IgD-negative memory B cell (primary cell): ENCODE measurements at regions not wholly inside any gene's neighbourhood (a gene's known extent, or its start where the extent isn't known, plus 50 kb on each side); places are given as distances from the start of the nearest gene placed in this dataset.
"Not testable (repeated sequence)": the region's sequence is repeated elsewhere in the genome, so short reads cannot be mapped to it uniquely, and the experiment has no call there.

Experiments used
- H3K27ac Mint-ChIP-seq, 3 donors: one replicate each; pipeline ENCODE4 v1.8.0; 2020 to 2022; ENCODE audit warnings: mild to moderate bottlenecking in 3 of 3, mixed read lengths in 3 of 3, moderate library complexity in 1 of 3
- H3K27me3 Mint-ChIP-seq: one replicate; pipeline ENCODE4 v1.8.0; 2021; ENCODE audit warnings: mixed read lengths
- H3K36me3 Mint-ChIP-seq: one replicate; pipeline ENCODE4 v1.8.0; 2020; ENCODE audit warnings: mild to moderate bottlenecking, mixed read lengths
- H3K4me1 Mint-ChIP-seq, 3 donors: one replicate each; pipeline ENCODE4 v1.8.0; 2020 to 2022; ENCODE audit warnings: mixed read lengths in 3 of 3, mild to moderate bottlenecking in 1 of 3
- H3K4me3 Mint-ChIP-seq, 4 donors: one replicate each; pipeline ENCODE4 v1.8.0; 2020 to 2022; ENCODE audit warnings: mild to moderate bottlenecking in 4 of 4, mixed read lengths in 4 of 4, moderate library complexity in 3 of 4
- H3K9me3 Mint-ChIP-seq, 3 donors: one replicate each; pipeline ENCODE4 v1.8.0; 2020 to 2021; ENCODE audit warnings: mixed read lengths in 3 of 3, mild to moderate bottlenecking in 1 of 3

DNA sequence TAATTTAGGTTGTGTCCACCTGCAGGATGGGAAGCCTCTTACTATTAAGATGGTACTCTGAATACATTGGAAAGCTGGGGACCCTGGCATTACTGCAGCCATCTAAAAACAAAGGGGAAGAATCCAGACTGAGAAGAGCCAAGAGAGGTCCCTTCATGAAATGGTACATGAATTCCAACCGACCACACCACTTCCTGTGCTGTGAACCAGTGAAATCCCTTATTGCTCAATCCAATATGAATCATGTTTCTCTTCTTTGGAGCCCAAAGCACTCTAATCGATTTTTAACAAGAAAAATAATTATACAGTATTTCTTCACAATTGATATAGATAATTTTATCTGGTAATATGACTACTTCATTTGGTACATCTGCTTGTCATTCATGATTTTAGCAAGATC is 479.7 kb upstream of the RAB6C start:
- no peak overlapping the region for H3K27ac Mint-ChIP-seq
- no peak overlapping the region for H3K4me3 Mint-ChIP-seq
- H3K27me3 Mint-ChIP-seq: no peaks in the 10 kb centered on the region
- no peaks in the 10 kb centered on the region for H3K36me3 Mint-ChIP-seq
- no peaks in the 10 kb centered on the region for H3K9me3 Mint-ChIP-seq
- H3K4me1 Mint-ChIP-seq: no peaks in the 10 kb centered on the region

DNA sequence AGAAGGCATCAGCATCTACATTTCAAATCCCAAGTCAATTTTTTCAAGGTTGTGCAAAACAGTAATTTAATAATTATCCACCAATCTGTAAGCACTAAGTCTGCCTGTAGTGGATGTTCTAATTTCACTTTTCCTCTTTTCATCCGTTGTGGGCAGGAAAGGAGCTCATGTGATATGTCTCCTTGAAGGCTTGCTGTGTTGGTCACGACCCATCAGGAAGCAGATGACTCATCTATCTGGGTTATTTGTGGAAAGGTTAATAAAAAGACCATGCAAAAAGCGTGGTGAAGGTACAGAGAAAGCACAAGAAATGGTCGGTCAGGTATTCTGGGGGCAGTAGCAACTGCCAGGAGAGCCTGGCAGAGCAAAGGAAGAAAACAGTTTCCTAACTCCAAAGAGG is 476.7 kb upstream of the RAB6C start:
- Mint-ChIP-seq H3K27ac (no peak overlapping the region), H3K4me3 (no peak overlapping the region), H3K4me1 (no peaks in the 10 kb centered on the region), H3K9me3 (no peaks in the 10 kb centered on the region), H3K36me3 (no peaks in the 10 kb centered on the region), H3K27me3 (no peaks in the 10 kb centered on the region)

DNA sequence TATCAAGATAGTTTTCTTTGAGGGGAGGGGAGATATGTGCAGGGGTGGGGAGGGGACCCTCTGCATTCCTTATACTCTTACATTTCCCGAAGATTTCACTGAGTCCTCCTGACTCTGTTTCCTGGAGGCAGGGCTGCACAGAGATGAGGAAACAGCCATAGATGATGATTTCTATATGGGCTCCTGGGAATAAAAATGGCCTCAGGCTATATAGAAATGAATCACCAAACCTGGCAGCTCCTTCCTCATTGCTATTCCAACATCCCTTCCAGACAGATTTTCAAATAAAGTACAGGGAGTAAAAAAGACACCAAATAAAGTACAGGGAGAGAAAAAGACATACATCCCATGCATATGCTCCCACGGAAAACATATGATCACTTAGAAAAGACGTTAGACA is 474.8 kb upstream of the RAB6C start:
- no peaks in the 10 kb centered on the region for H3K4me1 Mint-ChIP-seq
- H3K4me3 Mint-ChIP-seq: no peak overlapping the region
- no peak overlapping the region for H3K27ac Mint-ChIP-seq
- H3K9me3 Mint-ChIP-seq: peaks cover 0 to 1% (median 0%) of the 10 kb centered on the region in 3 donors
- H3K36me3 Mint-ChIP-seq: no peaks in the 10 kb centered on the region
- H3K27me3 Mint-ChIP-seq: no peaks in the 10 kb centered on the region

DNA sequence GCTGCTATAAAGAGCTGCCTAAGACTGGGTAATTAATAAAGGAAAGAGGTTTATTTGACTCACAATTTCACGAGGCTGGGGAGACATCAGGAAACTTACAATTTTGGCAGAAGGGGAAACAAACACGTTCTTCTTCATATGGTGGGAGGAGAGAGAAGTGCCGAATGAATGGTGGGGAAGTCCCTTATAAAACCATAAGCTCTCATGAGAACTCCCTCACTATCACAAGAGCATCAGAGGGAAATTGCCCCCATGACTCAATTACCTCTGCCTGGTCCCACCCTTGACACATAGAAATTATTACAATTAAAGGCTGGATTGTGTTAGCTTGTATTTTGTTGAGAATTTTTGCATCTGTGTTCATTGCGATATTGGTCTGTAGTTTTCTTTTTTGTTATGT is 460.5 kb upstream of the RAB6C start:
- Mint-ChIP-seq H3K27me3 (peaks cover 2% of the 10 kb centered on the region), H3K27ac (no peak overlapping the region), H3K4me1 (peaks cover 0 to 3% (median 0%) of the 10 kb centered on the region in 3 donors), H3K36me3 (peaks cover 3% of the 10 kb centered on the region), H3K4me3 (no peak overlapping the region), H3K9me3 (peaks cover 7 to 20% (median 9%) of the 10 kb centered on the region in 3 donors)

DNA sequence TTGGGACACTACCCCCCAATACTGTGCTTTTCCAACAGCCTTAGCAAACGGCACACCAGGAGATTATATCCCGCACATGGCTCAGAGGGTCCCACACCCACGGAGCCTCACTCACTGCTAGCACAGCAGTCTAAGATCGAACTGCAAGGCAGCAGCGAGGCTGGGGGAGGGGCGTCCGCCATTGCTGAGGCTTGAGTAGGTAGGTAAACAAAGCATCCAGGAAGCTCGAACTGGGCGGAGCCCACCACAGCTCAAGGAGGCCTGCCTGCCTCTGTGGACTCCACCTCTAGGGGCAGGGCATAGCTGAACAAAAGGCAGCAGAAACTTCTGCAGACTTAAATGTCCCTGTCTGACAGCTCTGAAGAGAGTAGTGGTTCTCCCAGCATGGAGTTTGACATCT is 447.3 kb upstream of the RAB6C start:
- H3K4me1 Mint-ChIP-seq: not testable (repeated sequence)
- H3K9me3 Mint-ChIP-seq: peaks cover 0 to 17% (median 0%) of the 10 kb centered on the region in 3 donors

DNA sequence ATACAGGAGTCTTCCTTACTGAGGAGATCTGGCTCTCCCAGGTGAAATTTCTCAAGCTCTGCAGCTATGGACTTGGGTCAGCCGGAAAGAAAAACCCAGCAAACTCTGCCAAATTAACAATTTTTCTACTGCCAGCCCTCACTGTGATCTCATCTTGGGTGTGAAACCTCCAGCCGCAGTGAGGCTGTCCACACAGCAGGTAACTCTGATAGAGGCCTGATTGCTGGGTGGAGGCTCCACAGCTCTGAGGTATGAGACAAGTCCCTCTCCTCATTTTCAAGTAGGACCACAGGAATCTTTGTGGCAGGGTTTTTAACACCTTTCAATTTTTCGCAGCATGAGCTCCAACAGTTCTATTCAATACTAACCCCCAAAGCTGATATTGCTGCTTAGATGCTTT is 430.6 kb upstream of the RAB6C start:
- peaks cover 2% of the 10 kb centered on the region for H3K36me3 Mint-ChIP-seq
- H3K27me3 Mint-ChIP-seq: no peaks in the 10 kb centered on the region
- H3K9me3 Mint-ChIP-seq: peaks cover 0 to 5% (median 4%) of the 10 kb centered on the region in 3 donors
- H3K4me3 Mint-ChIP-seq: no peak overlapping the region
- no peaks in the 10 kb centered on the region for H3K4me1 Mint-ChIP-seq
- H3K27ac Mint-ChIP-seq: no peak overlapping the region

More for the DNA sequence above, 447.3 kb upstream of the RAB6C start:
- H3K27ac Mint-ChIP-seq, H3K36me3 Mint-ChIP-seq, H3K27me3 Mint-ChIP-seq, H3K4me3 Mint-ChIP-seq: not testable (repeated sequence)

DNA sequence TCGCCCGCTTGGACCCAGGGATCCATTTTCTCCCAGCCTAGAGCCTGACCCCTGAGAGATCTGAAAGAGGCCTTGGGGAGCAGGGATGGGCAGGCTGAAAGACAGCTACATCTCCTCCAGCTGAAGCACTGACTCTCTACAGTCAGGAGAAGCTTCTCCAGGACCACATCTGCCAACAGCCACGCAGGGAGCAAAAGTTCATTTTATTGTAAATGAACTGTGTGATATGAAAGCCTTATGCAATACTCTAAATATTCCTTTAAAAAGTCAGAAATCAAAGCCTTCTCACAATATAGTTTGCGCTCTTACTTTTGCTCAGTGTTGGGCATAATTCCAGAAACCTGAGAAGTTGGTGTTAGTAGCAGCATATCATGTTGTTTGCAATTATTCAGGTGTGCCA is 428.9 kb upstream of the RAB6C start:
- Mint-ChIP-seq H3K9me3 (peaks cover 0 to 2% (median 2%) of the 10 kb centered on the region in 3 donors), H3K4me1 (no peaks in the 10 kb centered on the region), H3K27ac (no peak overlapping the region)

DNA sequence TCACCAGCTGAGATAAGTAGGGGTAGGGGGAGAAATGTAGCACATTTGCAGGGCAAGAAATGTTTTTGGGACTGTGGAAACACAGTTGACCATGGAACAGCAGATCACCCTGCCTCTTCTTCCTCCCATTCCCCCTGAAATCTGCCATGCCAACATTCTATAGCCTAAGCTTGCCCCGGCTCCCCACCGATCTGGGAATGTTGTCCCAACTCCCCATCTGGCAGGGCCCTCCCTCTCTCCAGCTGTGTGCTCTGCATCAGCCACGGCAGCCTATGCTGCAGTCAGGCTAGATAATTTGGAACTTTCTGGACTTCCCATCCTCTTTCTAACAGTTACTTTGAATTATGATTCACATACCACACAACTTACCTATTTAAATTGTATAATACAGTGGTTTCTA is 425.1 kb upstream of the RAB6C start:
- no peaks in the 10 kb centered on the region for H3K27me3 Mint-ChIP-seq
- H3K36me3 Mint-ChIP-seq: peaks cover 1% of the 10 kb centered on the region
- H3K4me3 Mint-ChIP-seq: no peak overlapping the region
- H3K4me1 Mint-ChIP-seq: no peaks in the 10 kb centered on the region
- H3K27ac Mint-ChIP-seq: no peak overlapping the region
- H3K9me3 Mint-ChIP-seq: no peaks in the 10 kb centered on the region

More for the DNA sequence above, 428.9 kb upstream of the RAB6C start:
- H3K4me3 Mint-ChIP-seq: no peak overlapping the region
- no peaks in the 10 kb centered on the region for H3K36me3 Mint-ChIP-seq
- H3K27me3 Mint-ChIP-seq: no peaks in the 10 kb centered on the region

DNA sequence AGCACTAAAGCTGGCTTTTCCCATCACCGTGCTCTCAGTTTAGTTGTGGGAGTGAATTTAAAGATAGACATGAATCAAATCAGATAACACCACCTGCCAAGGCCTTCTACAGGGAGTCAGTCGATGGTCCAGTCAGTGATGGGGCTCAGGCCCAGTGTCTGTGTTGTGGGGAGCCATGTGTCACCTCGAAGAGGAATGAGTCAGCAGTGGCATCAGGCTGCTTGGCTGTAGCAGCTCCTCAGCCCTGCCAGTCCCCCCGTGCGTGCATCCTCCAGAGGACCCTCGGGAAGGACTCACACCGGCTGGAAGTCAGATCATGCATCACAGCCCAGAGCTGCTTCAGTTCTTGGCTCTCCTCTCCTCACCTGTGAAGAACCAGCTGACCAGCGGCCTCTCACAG is 420.4 kb upstream of the RAB6C start:
- Mint-ChIP-seq H3K4me1 (no peaks in the 10 kb centered on the region), H3K27me3 (no peaks in the 10 kb centered on the region), H3K36me3 (peaks cover 1% of the 10 kb centered on the region), H3K27ac (no peak overlapping the region), H3K9me3 (no peaks in the 10 kb centered on the region), H3K4me3 (no peak overlapping the region)

DNA sequence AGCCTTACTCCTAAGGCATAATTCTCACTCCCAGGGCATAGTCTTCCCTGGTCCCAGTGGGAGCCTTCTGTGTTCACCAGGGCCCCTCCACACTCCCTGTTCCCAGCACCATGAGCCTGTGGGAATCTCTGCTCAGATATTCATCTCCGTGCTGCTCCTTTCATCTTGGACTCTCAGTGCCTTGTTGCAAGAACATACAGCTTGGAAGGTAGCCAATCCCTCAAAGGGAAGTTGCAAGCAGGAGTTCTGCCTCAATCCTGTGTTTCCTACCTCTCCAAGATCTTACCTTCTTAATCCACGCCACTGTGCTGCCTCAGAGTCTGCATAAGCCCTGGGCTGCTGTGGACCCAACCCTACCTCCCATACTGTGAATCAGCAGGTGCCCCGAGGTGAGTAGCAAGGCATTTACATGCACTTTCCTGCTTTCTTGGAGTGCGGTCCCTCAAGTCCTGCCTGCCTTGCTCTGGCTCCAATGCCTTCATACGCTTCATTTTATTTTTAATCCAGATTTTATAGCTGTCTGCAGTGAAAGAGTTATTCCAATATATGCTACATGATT is 413.8 kb upstream of the RAB6C start:
- Mint-ChIP-seq H3K9me3 (peaks cover 2 to 10% (median 2%) of the 10 kb centered on the region in 3 donors), H3K36me3 (no peaks in the 10 kb centered on the region), H3K27me3 (peaks cover 1% of the 10 kb centered on the region), H3K27ac (peak overlapping the region in 1 of 3 donors; percentile 51), H3K4me1 (peaks cover 0 to 2% (median 0%) of the 10 kb centered on the region in 3 donors), H3K4me3 (no peak overlapping the region)

DNA sequence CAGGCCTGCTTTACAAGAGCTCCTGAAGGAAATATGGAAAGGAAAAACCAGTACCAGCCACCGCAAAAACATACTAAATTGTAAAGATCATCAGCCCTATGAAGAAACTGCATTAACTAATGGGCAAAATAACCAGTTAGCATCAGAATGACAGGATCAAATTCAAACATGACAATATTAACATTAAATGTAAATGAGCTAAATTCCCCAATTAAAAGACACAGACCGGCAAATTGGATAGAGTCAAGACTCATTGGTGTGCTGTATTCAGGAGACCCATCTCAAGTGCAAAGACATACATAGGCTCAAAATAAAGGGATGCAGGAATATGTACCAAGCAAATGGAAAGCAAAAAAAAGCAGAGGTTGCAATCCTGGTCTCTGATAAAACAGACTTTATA is 408.7 kb upstream of the RAB6C start:
- H3K4me3 Mint-ChIP-seq, H3K27me3 Mint-ChIP-seq, H3K4me1 Mint-ChIP-seq, H3K36me3 Mint-ChIP-seq, H3K27ac Mint-ChIP-seq: not testable (repeated sequence)
- H3K9me3 Mint-ChIP-seq: peaks cover 7 to 22% (median 21%) of the 10 kb centered on the region in 3 donors

DNA sequence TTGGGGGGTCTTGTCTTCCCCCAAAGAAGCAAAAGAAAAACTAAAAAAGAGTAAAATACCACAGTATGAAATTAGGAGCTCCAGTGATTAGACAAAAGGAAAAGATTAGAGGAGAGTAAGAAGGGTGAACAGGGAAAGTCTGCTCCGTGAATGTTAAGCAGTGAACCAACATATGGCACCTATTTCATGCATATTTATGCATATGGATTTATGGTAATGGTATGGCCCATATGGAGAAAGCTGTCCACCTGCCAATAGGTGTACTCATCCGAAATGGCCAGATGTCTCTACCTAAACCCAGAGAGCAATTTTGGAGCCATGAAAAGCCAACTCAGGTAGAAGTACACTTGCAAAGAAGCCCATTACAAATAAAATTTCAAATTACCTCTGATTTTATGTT is 404.0 kb upstream of the RAB6C start:
- H3K27ac Mint-ChIP-seq: no peak overlapping the region
- peaks cover 5 to 24% (median 20%) of the 10 kb centered on the region in 3 donors for H3K9me3 Mint-ChIP-seq
- H3K4me3 Mint-ChIP-seq: no peak overlapping the region
- peaks cover 2% of the 10 kb centered on the region for H3K27me3 Mint-ChIP-seq
- no peaks in the 10 kb centered on the region for H3K36me3 Mint-ChIP-seq
- no peaks in the 10 kb centered on the region for H3K4me1 Mint-ChIP-seq

DNA sequence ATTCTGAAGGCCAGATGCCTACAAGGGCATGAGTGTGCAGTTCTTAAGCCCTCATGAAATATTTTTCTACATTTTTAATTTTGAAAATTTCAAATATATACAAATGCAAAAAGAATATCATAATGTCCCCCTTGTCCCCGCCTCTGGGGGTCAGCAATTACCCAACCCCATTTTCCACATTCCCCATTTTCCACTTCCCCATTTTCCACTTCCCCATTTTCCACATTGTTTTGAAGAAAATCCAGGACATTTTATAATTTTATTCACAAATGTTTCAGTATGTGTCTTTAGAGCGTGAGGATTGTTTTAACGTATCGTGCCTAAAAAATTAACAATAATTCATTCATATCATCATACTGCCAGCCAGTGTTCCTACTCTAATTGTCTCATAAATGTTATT is 403.6 kb upstream of the RAB6C start:
- Mint-ChIP-seq H3K9me3 (peaks cover 3 to 21% (median 15%) of the 10 kb centered on the region in 3 donors), H3K4me3 (no peak overlapping the region), H3K27me3 (peaks cover 2% of the 10 kb centered on the region), H3K36me3 (no peaks in the 10 kb centered on the region), H3K4me1 (no peaks in the 10 kb centered on the region), H3K27ac (no peak overlapping the region)

DNA sequence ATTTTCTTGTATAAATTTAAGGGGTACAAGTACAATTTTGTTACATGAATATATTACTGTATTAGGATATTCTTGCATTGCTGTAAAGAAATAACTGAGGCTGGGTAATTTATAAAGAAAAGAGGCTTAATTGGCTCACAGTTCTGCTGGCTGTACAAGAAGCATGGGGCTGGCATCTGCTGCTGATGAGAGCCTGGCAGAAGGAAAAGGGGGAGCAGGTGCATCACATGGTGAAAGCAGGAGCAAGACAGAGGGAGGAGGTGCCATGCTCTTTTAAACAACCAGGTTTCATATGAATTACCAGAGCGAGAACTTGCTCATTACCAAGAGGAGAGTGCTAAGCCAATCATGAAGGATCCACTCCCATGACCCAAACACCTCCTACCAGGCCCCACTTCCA is 399.5 kb upstream of the RAB6C start:
- H3K27ac Mint-ChIP-seq: no peak overlapping the region
- H3K4me1 Mint-ChIP-seq: no peaks in the 10 kb centered on the region
- H3K36me3 Mint-ChIP-seq: no peaks in the 10 kb centered on the region
- peaks cover 3 to 14% (median 8%) of the 10 kb centered on the region in 3 donors for H3K9me3 Mint-ChIP-seq
- H3K4me3 Mint-ChIP-seq: no peak overlapping the region
- peaks cover 4% of the 10 kb centered on the region for H3K27me3 Mint-ChIP-seq

DNA sequence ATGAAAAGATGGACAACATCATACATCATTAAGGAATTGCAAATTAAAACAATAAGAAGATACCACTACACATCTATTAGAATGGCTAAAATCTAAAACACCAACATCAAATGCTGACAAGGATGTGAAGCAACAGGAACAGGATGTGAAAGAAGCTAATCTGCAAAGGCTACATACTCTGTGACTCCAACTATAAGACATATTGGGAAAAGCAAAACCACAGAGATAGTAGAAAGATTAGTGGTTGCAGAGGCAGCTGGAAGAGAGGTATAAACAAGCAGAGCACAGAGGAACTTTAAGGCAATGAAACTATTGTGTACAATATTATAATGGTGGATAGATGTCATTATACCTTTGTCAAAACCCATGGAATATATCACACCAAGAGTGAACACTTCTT is 393.7 kb upstream of the RAB6C start:
- peaks cover 3 to 8% (median 5%) of the 10 kb centered on the region in 3 donors for H3K9me3 Mint-ChIP-seq
- no peaks in the 10 kb centered on the region for H3K4me1 Mint-ChIP-seq
- no peak overlapping the region for H3K4me3 Mint-ChIP-seq
- H3K27me3 Mint-ChIP-seq: peaks cover 2% of the 10 kb centered on the region
- no peaks in the 10 kb centered on the region for H3K36me3 Mint-ChIP-seq
- no peak overlapping the region for H3K27ac Mint-ChIP-seq

DNA sequence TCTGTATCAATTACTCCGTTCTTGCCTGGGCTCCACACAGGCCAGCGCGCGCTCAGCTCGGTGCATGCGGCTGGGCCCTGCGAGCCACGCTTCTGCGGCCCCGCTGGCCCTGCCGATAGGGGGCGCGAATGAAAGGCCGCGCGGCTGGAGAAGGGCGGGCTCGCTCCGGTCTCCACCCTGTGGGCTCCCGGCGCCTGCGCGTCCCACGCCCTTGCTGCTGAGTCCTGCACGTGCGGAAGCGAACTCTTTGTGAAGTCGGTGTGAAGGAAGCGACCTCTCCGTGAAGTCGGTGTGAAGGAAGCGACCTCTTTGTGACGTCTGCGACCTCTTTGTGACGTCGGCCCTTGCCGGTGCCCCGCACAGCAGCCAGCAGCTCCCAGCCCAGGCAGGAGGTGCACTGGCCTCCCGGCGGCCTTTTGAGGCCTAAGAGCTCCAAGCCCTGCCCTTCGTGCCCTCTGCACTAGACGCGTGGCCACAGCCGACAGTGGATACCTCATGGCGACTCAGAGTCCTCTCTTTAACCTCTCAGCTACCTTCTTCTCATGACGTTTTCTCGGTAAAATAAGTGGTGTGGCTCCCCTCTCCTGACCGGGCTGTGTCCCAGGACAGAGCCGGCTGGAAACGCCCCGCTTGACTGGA is 391.9 kb upstream of the RAB6C start:
- Mint-ChIP-seq H3K27me3 (peaks cover 2% of the 10 kb centered on the region), H3K36me3 (no peaks in the 10 kb centered on the region), H3K4me3 (no peak overlapping the region)

More for the DNA sequence above, 391.9 kb upstream of the RAB6C start:
- Mint-ChIP-seq H3K9me3 (peaks cover 0 to 2% (median 2%) of the 10 kb centered on the region in 3 donors), H3K27ac (no peak overlapping the region), H3K4me1 (no peaks in the 10 kb centered on the region)
